ENCODE measurements at regions not wholly inside any gene's neighbourhood (a gene's known extent, or its start where the extent isn't known, plus 50 kb on each side); places are given as distances from the start of the nearest gene placed in this dataset.

DNA sequence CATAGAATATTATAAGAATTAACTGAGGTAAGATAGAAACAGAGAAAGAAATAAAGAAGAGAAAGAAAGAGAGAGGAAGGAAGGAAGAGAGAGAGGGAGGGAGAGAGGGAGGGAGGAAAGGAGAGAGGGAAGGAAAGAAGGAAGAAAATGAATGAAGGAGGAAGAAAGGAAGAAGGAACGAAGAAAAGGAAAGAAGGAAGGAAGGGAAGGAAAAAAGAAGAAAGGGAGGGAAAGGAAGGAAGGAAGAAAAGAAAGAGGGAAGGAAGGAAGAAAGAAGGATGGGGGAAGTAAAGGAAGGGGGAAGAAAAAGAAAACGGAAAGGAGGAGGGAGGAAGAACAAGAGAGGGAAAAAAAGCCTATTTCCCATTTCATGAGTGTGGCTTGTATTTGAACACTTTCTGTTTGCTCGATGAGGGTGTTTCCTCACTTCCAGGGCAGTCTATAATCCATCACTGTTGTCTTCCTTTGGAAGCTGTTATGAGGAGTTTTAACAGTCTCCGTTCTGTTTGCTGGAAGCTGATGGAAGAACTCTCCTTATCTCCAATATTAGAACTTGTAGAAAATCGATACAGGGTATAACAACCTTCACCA lies 402.4 kb downstream of the TMEM114 start:
- Histone ChIP-seq H3K9me3 (ENCODE audit: control insufficient read depth in 2 of 2, low read length in 2 of 2) (no peaks in the 10 kb centered on the region), H3K9ac (ENCODE audit: low read depth in 1 of 2, low read length in 2 of 2) (no peak overlapping the region), H3K4me3 (ENCODE audit: low read length in 2 of 2) (no peak overlapping the region), H3K27me3 (ENCODE audit: control insufficient read depth in 2 of 2, insufficient read depth in 2 of 2, low read length in 2 of 2) (no peaks in the 10 kb centered on the region), H3K27ac (ENCODE audit: low read depth in 2 of 2, low read length in 2 of 2) (no peak overlapping the region), H3K4me1 (ENCODE audit: control insufficient read depth in 2 of 2, insufficient read depth in 2 of 2, low read length in 2 of 2) (no peaks in the 10 kb centered on the region), H3K36me3 (ENCODE audit: control insufficient read depth in 2 of 2, insufficient read depth in 2 of 2, low read length in 2 of 2) (no peaks in the 10 kb centered on the region)

DNA sequence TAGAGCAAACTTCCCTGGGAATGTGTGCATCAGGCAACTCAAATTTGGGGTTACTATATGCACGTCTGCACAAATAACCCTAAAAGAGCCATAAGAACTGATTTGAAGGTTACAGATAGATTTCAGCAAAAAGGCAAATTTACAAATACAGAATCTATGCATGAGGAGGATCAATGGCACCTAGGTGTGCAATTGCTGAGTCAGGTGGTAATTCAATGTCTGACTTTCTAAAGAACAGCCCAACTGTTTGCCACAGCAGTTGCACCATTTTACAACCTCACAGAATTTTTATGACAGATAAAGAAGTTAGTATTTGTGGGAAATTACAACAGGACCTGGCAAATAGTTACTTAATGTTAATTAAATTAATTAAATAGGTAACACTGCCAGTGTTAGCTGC lies 405.5 kb downstream of the TMEM114 start:
- no peaks in the 10 kb centered on the region for H3K36me3 ChIP-seq (ENCODE audit: control insufficient read depth in 2 of 2, insufficient read depth in 2 of 2, low read length in 2 of 2)
- no peak overlapping the region for H3K27ac ChIP-seq (ENCODE audit: low read depth in 2 of 2, low read length in 2 of 2)
- H3K9ac ChIP-seq (ENCODE audit: low read depth in 1 of 2, low read length in 2 of 2): no peak overlapping the region
- H3K4me1 ChIP-seq (ENCODE audit: control insufficient read depth in 2 of 2, insufficient read depth in 2 of 2, low read length in 2 of 2): no peaks in the 10 kb centered on the region
- no peaks in the 10 kb centered on the region for H3K9me3 ChIP-seq (ENCODE audit: control insufficient read depth in 2 of 2, low read length in 2 of 2)
- H3K27me3 ChIP-seq (ENCODE audit: control insufficient read depth in 2 of 2, insufficient read depth in 2 of 2, low read length in 2 of 2): no peaks in the 10 kb centered on the region
- no peak overlapping the region for H3K4me3 ChIP-seq (ENCODE audit: low read length in 2 of 2)

DNA sequence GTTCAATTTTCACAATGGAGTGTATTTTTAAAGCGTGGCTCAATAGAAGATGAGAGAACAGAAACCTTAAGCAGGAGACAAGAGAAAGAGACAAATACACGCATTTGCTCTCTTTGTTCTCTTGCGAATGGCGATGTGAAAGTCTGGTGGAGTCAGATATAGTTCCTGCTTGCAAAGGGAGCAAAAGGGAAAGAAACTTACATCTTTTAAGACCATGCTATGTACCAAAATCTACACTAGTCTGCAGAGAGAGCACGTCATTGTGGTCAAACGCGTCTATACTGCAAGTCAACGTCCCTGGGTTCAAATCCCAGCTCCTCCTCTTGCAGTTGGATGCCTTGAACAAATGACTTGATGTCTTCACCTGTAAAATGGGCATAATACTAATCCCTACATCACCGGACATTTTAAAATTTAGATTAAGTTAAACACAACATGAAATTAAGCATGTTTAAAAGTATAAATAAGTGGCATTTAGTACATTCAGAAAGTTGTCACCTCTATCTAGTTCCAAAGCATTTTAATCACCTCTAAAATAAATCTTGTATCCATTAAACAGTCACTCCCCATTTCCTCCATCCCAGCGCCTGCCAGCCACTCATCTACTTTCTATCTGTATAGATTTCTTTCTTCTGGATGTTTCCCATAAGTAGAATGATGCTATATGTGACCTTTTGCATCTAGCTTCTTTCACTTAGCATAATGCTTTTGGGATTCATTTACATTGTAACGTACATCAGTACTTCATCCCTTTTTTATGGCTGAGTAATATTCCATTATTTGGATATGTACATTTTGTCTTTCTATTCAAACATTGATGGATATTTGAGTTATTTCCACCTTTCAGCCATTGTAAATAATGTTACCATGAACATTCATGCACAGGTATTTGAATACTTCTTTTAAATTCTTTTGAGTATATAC lies 406.9 kb downstream of the TMEM114 start:
- Histone ChIP-seq H3K36me3 (ENCODE audit: control insufficient read depth in 2 of 2, insufficient read depth in 2 of 2, low read length in 2 of 2) (no peaks in the 10 kb centered on the region), H3K4me3 (ENCODE audit: low read length in 2 of 2) (no peak overlapping the region), H3K27me3 (ENCODE audit: control insufficient read depth in 2 of 2, insufficient read depth in 2 of 2, low read length in 2 of 2) (no peaks in the 10 kb centered on the region), H3K9me3 (ENCODE audit: control insufficient read depth in 2 of 2, low read length in 2 of 2) (no peaks in the 10 kb centered on the region), H3K27ac (ENCODE audit: low read depth in 2 of 2, low read length in 2 of 2) (no peak overlapping the region), H3K4me1 (ENCODE audit: control insufficient read depth in 2 of 2, insufficient read depth in 2 of 2, low read length in 2 of 2) (no peaks in the 10 kb centered on the region), H3K9ac (ENCODE audit: low read depth in 1 of 2, low read length in 2 of 2) (no peak overlapping the region)

DNA sequence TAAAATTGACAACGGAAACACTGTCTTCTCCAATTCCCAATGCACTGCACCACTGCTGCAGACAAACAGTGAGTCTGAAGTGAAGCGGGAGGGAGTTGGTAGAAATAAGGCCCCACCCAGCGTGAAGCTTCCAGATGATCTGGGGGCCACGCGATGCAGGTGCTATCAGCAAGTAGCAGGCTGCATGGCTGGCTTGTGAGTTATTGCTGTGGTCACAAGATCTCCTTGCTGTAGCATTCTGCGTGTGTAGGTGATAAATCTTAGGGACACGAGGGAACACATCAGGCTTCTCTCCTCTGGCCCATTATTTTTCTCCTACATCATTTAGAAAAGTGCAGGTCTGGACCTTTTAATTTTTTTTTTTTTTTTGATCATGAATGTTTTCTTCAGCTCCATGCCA lies 407.6 kb downstream of the TMEM114 start:
- no peaks in the 10 kb centered on the region for H3K36me3 ChIP-seq (ENCODE audit: control insufficient read depth in 2 of 2, insufficient read depth in 2 of 2, low read length in 2 of 2)
- no peak overlapping the region for H3K4me3 ChIP-seq (ENCODE audit: low read length in 2 of 2)
- no peaks in the 10 kb centered on the region for H3K4me1 ChIP-seq (ENCODE audit: control insufficient read depth in 2 of 2, insufficient read depth in 2 of 2, low read length in 2 of 2)
- H3K9ac ChIP-seq (ENCODE audit: low read depth in 1 of 2, low read length in 2 of 2): no peak overlapping the region
- H3K27ac ChIP-seq (ENCODE audit: low read depth in 2 of 2, low read length in 2 of 2): no peak overlapping the region
- H3K9me3 ChIP-seq (ENCODE audit: control insufficient read depth in 2 of 2, low read length in 2 of 2): no peaks in the 10 kb centered on the region
- no peaks in the 10 kb centered on the region for H3K27me3 ChIP-seq (ENCODE audit: control insufficient read depth in 2 of 2, insufficient read depth in 2 of 2, low read length in 2 of 2)

DNA sequence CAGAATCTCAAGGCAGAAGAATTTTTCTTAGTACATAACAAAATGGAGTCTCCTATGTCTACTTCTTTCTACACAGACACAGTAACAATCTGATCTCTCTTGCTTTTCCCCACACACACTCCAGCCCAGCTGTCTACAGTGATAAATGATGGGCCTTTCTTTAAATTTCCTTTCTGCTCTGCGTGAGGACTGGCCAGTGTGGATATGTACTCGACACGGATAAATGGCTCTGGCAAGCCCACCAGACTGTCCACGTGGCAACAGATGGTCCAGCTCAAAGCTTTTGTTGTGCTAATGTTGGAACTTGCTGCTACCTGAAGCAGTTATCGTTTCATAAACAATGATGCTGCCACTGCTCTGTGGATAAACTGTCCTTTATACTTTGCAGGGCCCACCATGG lies 410.7 kb downstream of the TMEM114 start:
- H3K9me3 ChIP-seq (ENCODE audit: control insufficient read depth in 2 of 2, low read length in 2 of 2): no peaks in the 10 kb centered on the region
- no peak overlapping the region for H3K4me3 ChIP-seq (ENCODE audit: low read length in 2 of 2)
- no peaks in the 10 kb centered on the region for H3K4me1 ChIP-seq (ENCODE audit: control insufficient read depth in 2 of 2, insufficient read depth in 2 of 2, low read length in 2 of 2)
- H3K36me3 ChIP-seq (ENCODE audit: control insufficient read depth in 2 of 2, insufficient read depth in 2 of 2, low read length in 2 of 2): no peaks in the 10 kb centered on the region
- no peaks in the 10 kb centered on the region for H3K27me3 ChIP-seq (ENCODE audit: control insufficient read depth in 2 of 2, insufficient read depth in 2 of 2, low read length in 2 of 2)
- H3K9ac ChIP-seq (ENCODE audit: low read depth in 1 of 2, low read length in 2 of 2): no peak overlapping the region
- no peak overlapping the region for H3K27ac ChIP-seq (ENCODE audit: low read depth in 2 of 2, low read length in 2 of 2)

DNA sequence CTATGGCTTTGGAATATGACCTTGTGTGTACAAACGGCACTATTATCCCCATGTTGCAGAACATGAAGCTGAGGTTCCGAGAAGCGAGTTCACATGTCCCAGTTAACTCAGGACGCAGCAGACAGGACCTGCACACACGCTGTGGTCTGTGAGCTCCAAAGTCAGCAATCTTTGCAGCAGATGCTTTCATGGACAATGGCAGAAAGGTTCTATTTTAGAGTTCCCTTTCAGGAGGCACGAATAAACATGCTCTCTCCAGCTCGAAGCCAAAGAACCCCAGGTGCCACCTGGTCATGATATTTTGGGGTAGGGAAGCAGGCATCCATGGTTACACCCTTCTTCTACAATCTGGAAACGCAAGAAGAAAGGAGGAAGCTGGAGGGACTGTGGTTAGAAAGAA lies 412.0 kb downstream of the TMEM114 start:
- Histone ChIP-seq H3K4me3 (ENCODE audit: low read length in 2 of 2) (no peak overlapping the region), H3K36me3 (ENCODE audit: control insufficient read depth in 2 of 2, insufficient read depth in 2 of 2, low read length in 2 of 2) (no peaks in the 10 kb centered on the region), H3K9ac (ENCODE audit: low read depth in 1 of 2, low read length in 2 of 2) (no peak overlapping the region), H3K4me1 (ENCODE audit: control insufficient read depth in 2 of 2, insufficient read depth in 2 of 2, low read length in 2 of 2) (no peaks in the 10 kb centered on the region), H3K27ac (ENCODE audit: low read depth in 2 of 2, low read length in 2 of 2) (no peak overlapping the region), H3K9me3 (ENCODE audit: control insufficient read depth in 2 of 2, low read length in 2 of 2) (no peaks in the 10 kb centered on the region), H3K27me3 (ENCODE audit: control insufficient read depth in 2 of 2, insufficient read depth in 2 of 2, low read length in 2 of 2) (no peaks in the 10 kb centered on the region)

DNA sequence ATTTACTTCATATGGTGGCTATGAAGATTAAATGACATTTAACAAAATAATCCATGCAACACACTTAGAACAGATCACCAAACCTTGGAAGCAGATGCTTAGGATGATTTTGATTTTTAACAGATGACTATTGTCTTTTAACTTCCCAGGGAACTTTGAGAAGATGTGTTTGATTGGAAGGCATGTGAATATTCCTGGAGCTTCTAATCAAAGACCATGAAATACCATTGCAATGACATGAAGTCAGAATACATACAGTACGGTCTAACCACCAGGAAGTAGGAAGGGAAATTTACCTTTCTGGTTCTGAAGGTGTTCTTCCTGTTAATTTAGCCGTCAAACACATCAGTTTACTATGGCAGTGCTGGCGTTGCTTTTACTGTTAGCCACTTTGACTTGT lies 414.9 kb downstream of the TMEM114 start:
- Histone ChIP-seq H3K27me3 (ENCODE audit: control insufficient read depth in 2 of 2, insufficient read depth in 2 of 2, low read length in 2 of 2) (no peaks in the 10 kb centered on the region), H3K36me3 (ENCODE audit: control insufficient read depth in 2 of 2, insufficient read depth in 2 of 2, low read length in 2 of 2) (no peaks in the 10 kb centered on the region), H3K27ac (ENCODE audit: low read depth in 2 of 2, low read length in 2 of 2) (no peak overlapping the region), H3K4me1 (ENCODE audit: control insufficient read depth in 2 of 2, insufficient read depth in 2 of 2, low read length in 2 of 2) (no peaks in the 10 kb centered on the region), H3K9ac (ENCODE audit: low read depth in 1 of 2, low read length in 2 of 2) (no peak overlapping the region), H3K4me3 (ENCODE audit: low read length in 2 of 2) (no peak overlapping the region), H3K9me3 (ENCODE audit: control insufficient read depth in 2 of 2, low read length in 2 of 2) (no peaks in the 10 kb centered on the region)

DNA sequence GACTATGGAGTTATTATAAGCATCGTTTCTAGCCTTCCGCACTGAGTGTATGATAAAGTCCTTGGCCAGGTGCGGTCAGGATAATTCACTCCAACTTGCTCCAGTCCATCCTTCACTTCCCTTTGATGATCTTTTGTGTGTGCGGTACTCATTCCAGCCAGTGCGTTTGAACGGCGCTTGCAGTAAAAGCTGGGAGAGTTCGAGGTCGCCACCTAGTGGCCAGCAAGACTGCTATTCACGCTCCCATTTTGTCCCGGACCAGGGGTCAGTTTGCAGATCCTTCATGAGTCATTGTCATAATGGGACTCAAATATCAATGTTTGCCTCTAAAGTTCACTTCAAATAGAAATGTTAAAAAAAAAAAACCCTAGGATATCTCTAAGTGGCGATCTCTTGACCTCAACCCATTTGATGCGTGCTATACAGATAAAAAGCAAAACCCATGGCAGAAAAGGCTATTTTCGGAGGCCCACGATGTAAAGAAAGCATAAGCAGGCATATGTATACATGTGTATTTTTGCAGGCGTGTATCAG lies 417.1 kb downstream of the TMEM114 start:
- Histone ChIP-seq H3K36me3 (ENCODE audit: control insufficient read depth in 2 of 2, insufficient read depth in 2 of 2, low read length in 2 of 2) (no peaks in the 10 kb centered on the region), H3K4me3 (ENCODE audit: low read length in 2 of 2) (no peak overlapping the region), H3K27me3 (ENCODE audit: control insufficient read depth in 2 of 2, insufficient read depth in 2 of 2, low read length in 2 of 2) (no peaks in the 10 kb centered on the region), H3K27ac (ENCODE audit: low read depth in 2 of 2, low read length in 2 of 2) (no peak overlapping the region), H3K9me3 (ENCODE audit: control insufficient read depth in 2 of 2, low read length in 2 of 2) (no peaks in the 10 kb centered on the region), H3K4me1 (ENCODE audit: control insufficient read depth in 2 of 2, insufficient read depth in 2 of 2, low read length in 2 of 2) (no peaks in the 10 kb centered on the region), H3K9ac (ENCODE audit: low read depth in 1 of 2, low read length in 2 of 2) (no peak overlapping the region)

DNA sequence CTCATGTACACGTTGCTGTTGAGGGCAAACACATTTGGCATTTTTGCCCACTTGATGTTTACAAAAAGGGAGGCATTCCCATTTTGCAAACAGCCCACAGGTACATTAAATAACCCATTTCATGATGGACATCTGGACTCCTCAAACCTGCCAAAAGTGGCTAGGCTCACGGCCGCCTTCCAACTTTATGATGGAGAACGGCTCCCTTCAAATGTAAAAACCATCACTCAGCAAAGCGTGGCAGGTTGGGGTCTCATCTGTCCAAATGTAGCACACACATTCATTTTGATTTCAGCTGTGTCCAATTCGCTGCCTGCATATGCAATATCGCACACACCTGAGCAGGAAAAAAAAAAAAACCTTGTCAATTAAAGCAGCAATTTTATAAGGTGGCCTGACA lies 417.8 kb downstream of the TMEM114 start:
- Histone ChIP-seq H3K9me3 (ENCODE audit: control insufficient read depth in 2 of 2, low read length in 2 of 2) (no peaks in the 10 kb centered on the region), H3K9ac (ENCODE audit: low read depth in 1 of 2, low read length in 2 of 2) (no peak overlapping the region), H3K4me1 (ENCODE audit: control insufficient read depth in 2 of 2, insufficient read depth in 2 of 2, low read length in 2 of 2) (no peaks in the 10 kb centered on the region), H3K36me3 (ENCODE audit: control insufficient read depth in 2 of 2, insufficient read depth in 2 of 2, low read length in 2 of 2) (no peaks in the 10 kb centered on the region), H3K27ac (ENCODE audit: low read depth in 2 of 2, low read length in 2 of 2) (no peak overlapping the region), H3K27me3 (ENCODE audit: control insufficient read depth in 2 of 2, insufficient read depth in 2 of 2, low read length in 2 of 2) (no peaks in the 10 kb centered on the region), H3K4me3 (ENCODE audit: low read length in 2 of 2) (no peak overlapping the region)

DNA sequence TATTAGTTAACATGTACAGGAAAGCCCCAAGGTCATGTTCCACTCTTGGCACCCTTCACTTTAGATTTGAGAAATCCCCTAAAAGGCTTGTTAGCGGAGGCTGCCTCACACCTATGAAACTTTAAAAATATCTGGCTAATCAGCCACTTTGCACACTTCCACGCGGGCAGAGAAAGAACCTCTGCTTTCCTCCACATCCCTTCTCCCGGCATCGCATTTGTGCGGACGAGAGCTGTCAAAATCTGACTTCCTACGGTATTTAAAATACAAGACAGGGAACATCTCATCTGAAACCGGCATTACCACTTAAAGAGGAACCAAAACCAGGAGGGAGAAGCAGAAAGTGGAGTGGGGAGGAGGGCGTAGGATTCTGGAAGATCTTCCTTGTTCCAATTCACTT lies 422.3 kb downstream of the TMEM114 start:
- H3K27me3 ChIP-seq (ENCODE audit: control insufficient read depth in 2 of 2, insufficient read depth in 2 of 2, low read length in 2 of 2): no peaks in the 10 kb centered on the region
- no peak overlapping the region for H3K4me3 ChIP-seq (ENCODE audit: low read length in 2 of 2)
- H3K36me3 ChIP-seq (ENCODE audit: control insufficient read depth in 2 of 2, insufficient read depth in 2 of 2, low read length in 2 of 2): no peaks in the 10 kb centered on the region
- no peaks in the 10 kb centered on the region for H3K9me3 ChIP-seq (ENCODE audit: control insufficient read depth in 2 of 2, low read length in 2 of 2)
- H3K27ac ChIP-seq (ENCODE audit: low read depth in 2 of 2, low read length in 2 of 2): no peak overlapping the region
- no peaks in the 10 kb centered on the region for H3K4me1 ChIP-seq (ENCODE audit: control insufficient read depth in 2 of 2, insufficient read depth in 2 of 2, low read length in 2 of 2)
- no peak overlapping the region for H3K9ac ChIP-seq (ENCODE audit: low read depth in 1 of 2, low read length in 2 of 2)
